ENCODE measurements at regions not wholly inside any gene's neighbourhood (a gene's known extent, or its start where the extent isn't known, plus 50 kb on each side); places are given as distances from the start of the nearest gene placed in this dataset.

- Histone ChIP-seq H3K27ac (ENCODE audit: low read depth, low read length) (no peak overlapping the region), H3K9me3 (ENCODE audit: insufficient read depth, low read depth, low read length) (no peaks in the 10 kb centered on the region), H3K23ac (ENCODE audit: low read length) (no peak overlapping the region), H3K9ac (ENCODE audit: low read length) (no peak overlapping the region), H4K12ac (ENCODE audit: low read depth, low read length) (no peak overlapping the region), H2BK12ac (ENCODE audit: low read length) (no peak overlapping the region), H2AK5ac (ENCODE audit: low read length) (no peak overlapping the region), H3K79me1 (ENCODE audit: low read length) (no peaks in the 10 kb centered on the region), H3K4ac (ENCODE audit: low read depth, low read length) (no peak overlapping the region), H4K91ac (ENCODE audit: low read depth, low read length) (no peak overlapping the region), H2BK5ac (ENCODE audit: low read depth, low read length, poor library complexity) (no peak overlapping the region), H3K4me1 (ENCODE audit: control insufficient read depth in 1 of 2, insufficient read depth in 2 of 2, low read length in 2 of 2) (peaks cover 0 to 2% of the 10 kb centered on the region in 2 experiments), H2AFZ (ENCODE audit: insufficient read depth, low read length, poor library complexity) (peak overlapping the region; percentile 24), H4K8ac (ENCODE audit: low read depth, low read length) (peak overlapping the region; percentile 34), H3K4me3 (ENCODE audit: low read depth, low read length) (no peak overlapping the region), H3K27me3 (ENCODE audit: insufficient read depth, low read length) (no peaks in the 10 kb centered on the region), H3K14ac (ENCODE audit: low read length) (no peak overlapping the region), H3K36me3 (ENCODE audit: control insufficient read depth in 1 of 2, insufficient read depth in 2 of 2, low read length in 2 of 2) (no peaks in the 10 kb centered on the region), H2BK120ac (ENCODE audit: insufficient read depth, low read length, poor library complexity) (no peak overlapping the region), H3K79me2 (ENCODE audit: control insufficient read depth, insufficient read depth, low read length, poor library complexity) (no peaks in the 10 kb centered on the region), H3K4me2 (ENCODE audit: low read length) (no peak overlapping the region), H3K18ac (ENCODE audit: low read length) (no peak overlapping the region)
- DNase-seq, result peak; percentile 30 to 78
- no CpG with 5 or more reads among the region's 2 CpGs for WGBS (ENCODE audit: extremely low coverage, insufficient coverage, insufficient read length)
Observed at GRCh38 chr13:59391696-59392095, 772.0 kb downstream of the DIAPH3 start.

- H3K4me3 ChIP-seq (ENCODE audit: low read depth, low read length), result no peak overlapping the region
- DNase-seq, result no peak
- H3K36me3 ChIP-seq (ENCODE audit: control insufficient read depth in 1 of 2, insufficient read depth in 2 of 2, low read length in 2 of 2), result no peaks in the 10 kb centered on the region
- peaks cover 0 to 2% of the 10 kb centered on the region in 2 experiments for H3K4me1 ChIP-seq (ENCODE audit: control insufficient read depth in 1 of 2, insufficient read depth in 2 of 2, low read length in 2 of 2)
- no peaks in the 10 kb centered on the region for H3K79me1 ChIP-seq (ENCODE audit: low read length)
- no peak overlapping the region for H3K4ac ChIP-seq (ENCODE audit: low read depth, low read length)
- H2BK5ac ChIP-seq (ENCODE audit: low read depth, low read length, poor library complexity), result no peak overlapping the region
- no peaks in the 10 kb centered on the region for H3K27me3 ChIP-seq (ENCODE audit: insufficient read depth, low read length)
- no peak overlapping the region for H3K9ac ChIP-seq (ENCODE audit: low read length)
- no peaks in the 10 kb centered on the region for H3K79me2 ChIP-seq (ENCODE audit: control insufficient read depth, insufficient read depth, low read length, poor library complexity)
- H3K4me2 ChIP-seq (ENCODE audit: low read length), result no peak overlapping the region
- H3K9me3 ChIP-seq (ENCODE audit: insufficient read depth, low read depth, low read length), result no peaks in the 10 kb centered on the region
- no peak overlapping the region for H4K91ac ChIP-seq (ENCODE audit: low read depth, low read length)
- H2AK5ac ChIP-seq (ENCODE audit: low read length), result no peak overlapping the region
- no peak overlapping the region for H3K18ac ChIP-seq (ENCODE audit: low read length)
- H4K12ac ChIP-seq (ENCODE audit: low read depth, low read length), result no peak overlapping the region
- H2BK120ac ChIP-seq (ENCODE audit: insufficient read depth, low read length, poor library complexity), result no peak overlapping the region
- no peak overlapping the region for H3K14ac ChIP-seq (ENCODE audit: low read length)
- no peak overlapping the region for H2BK12ac ChIP-seq (ENCODE audit: low read length)
- no peak overlapping the region for H3K23ac ChIP-seq (ENCODE audit: low read length)
- H3K27ac ChIP-seq (ENCODE audit: low read depth, low read length), result no peak overlapping the region
- no peak overlapping the region for H4K8ac ChIP-seq (ENCODE audit: low read depth, low read length)
- H2AFZ ChIP-seq (ENCODE audit: insufficient read depth, low read length, poor library complexity), result no peak overlapping the region
Observed at GRCh38 chr13:59392328-59392727, 771.4 kb downstream of the DIAPH3 start.

DNA sequence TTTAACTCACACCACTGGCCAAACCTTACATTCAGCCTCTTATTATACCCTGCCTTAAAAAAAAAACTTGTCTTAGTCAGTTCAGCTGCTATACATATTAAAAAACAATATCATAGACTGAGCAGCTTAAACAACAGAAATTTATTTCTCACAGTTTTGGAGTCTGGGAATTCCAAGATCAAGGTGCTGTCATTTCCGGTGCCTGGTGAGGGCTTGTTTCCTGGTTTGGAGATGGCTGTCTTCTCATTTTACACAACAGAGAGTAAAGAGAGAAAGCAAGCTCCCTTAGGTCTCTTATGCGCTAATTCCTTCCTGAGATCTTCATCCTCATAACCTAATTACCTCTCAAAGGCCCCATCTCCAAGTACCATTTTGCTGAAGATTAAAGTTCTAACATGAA is 769.2 kb downstream of the DIAPH3 start:
- Histone ChIP-seq H3K9me3 (ENCODE audit: insufficient read depth, low read depth, low read length) (no peaks in the 10 kb centered on the region), H2AFZ (ENCODE audit: insufficient read depth, low read length, poor library complexity) (no peak overlapping the region), H2BK12ac (ENCODE audit: low read length) (no peak overlapping the region), H3K14ac (ENCODE audit: low read length) (no peak overlapping the region), H2BK120ac (ENCODE audit: insufficient read depth, low read length, poor library complexity) (no peak overlapping the region), H3K18ac (ENCODE audit: low read length) (no peak overlapping the region), H3K4me3 (ENCODE audit: low read depth, low read length) (no peak overlapping the region), H3K4me2 (ENCODE audit: low read length) (no peak overlapping the region), H3K23ac (ENCODE audit: low read length) (no peak overlapping the region), H4K8ac (ENCODE audit: low read depth, low read length) (no peak overlapping the region), H3K79me1 (ENCODE audit: low read length) (no peaks in the 10 kb centered on the region), H3K27me3 (ENCODE audit: insufficient read depth, low read length) (no peaks in the 10 kb centered on the region), H3K79me2 (ENCODE audit: control insufficient read depth, insufficient read depth, low read length, poor library complexity) (no peaks in the 10 kb centered on the region), H3K4ac (ENCODE audit: low read depth, low read length) (no peak overlapping the region), H2BK5ac (ENCODE audit: low read depth, low read length, poor library complexity) (no peak overlapping the region), H3K9ac (ENCODE audit: low read length) (no peak overlapping the region), H4K91ac (ENCODE audit: low read depth, low read length) (no peak overlapping the region), H4K12ac (ENCODE audit: low read depth, low read length) (no peak overlapping the region), H3K36me3 (ENCODE audit: control insufficient read depth in 1 of 2, insufficient read depth in 2 of 2, low read length in 2 of 2) (no peaks in the 10 kb centered on the region), H3K27ac (ENCODE audit: low read depth, low read length) (no peak overlapping the region), H3K4me1 (ENCODE audit: control insufficient read depth in 1 of 2, insufficient read depth in 2 of 2, low read length in 2 of 2) (peaks cover 0 to 2% of the 10 kb centered on the region in 2 experiments), H2AK5ac (ENCODE audit: low read length) (no peak overlapping the region)
- WGBS (ENCODE audit: extremely low coverage, insufficient coverage, insufficient read length), result no CpG with 5 or more reads among the region's 2 CpGs
- no peak for DNase-seq

DNA sequence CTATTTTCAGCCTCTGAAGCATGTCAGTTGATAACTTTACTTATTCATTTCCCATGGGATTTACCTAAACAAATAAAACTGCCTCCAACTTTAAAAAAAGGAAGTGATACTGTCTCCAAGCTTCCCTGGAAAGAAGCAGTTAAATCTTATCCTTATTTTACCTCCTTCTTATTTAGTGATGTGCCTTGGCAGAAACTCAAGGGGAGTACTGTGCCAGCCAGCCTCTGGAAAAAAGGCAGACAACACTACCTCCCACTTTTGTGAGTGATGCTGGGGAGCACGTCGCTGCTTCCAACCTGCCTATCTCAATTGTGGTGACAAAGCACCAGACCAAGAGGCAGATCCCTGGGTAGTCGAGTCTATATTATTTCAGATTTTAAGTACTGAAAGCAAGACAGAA is 765.6 kb downstream of the DIAPH3 start:
- H3K4me2 ChIP-seq (ENCODE audit: low read length), result no peak overlapping the region
- H3K9ac ChIP-seq (ENCODE audit: low read length), result no peak overlapping the region
- no peak overlapping the region for H2BK5ac ChIP-seq (ENCODE audit: low read depth, low read length, poor library complexity)
- no peak overlapping the region for H4K91ac ChIP-seq (ENCODE audit: low read depth, low read length)
- no CpG with 5 or more reads among the region's 3 CpGs for WGBS (ENCODE audit: extremely low coverage, insufficient coverage, insufficient read length)
- H3K4ac ChIP-seq (ENCODE audit: low read depth, low read length), result no peak overlapping the region
- no peak for DNase-seq
- no peaks in the 10 kb centered on the region for H3K79me1 ChIP-seq (ENCODE audit: low read length)
- no peak overlapping the region for H3K23ac ChIP-seq (ENCODE audit: low read length)
- no peak overlapping the region for H3K27ac ChIP-seq (ENCODE audit: low read depth, low read length)
- no peaks in the 10 kb centered on the region for H3K79me2 ChIP-seq (ENCODE audit: control insufficient read depth, insufficient read depth, low read length, poor library complexity)
- no peak overlapping the region for H4K12ac ChIP-seq (ENCODE audit: low read depth, low read length)
- no peak overlapping the region for H2BK12ac ChIP-seq (ENCODE audit: low read length)
- H3K4me1 ChIP-seq (ENCODE audit: control insufficient read depth in 1 of 2, insufficient read depth in 2 of 2, low read length in 2 of 2), result no peaks in the 10 kb centered on the region
- H3K4me3 ChIP-seq (ENCODE audit: low read depth, low read length), result no peak overlapping the region
- no peaks in the 10 kb centered on the region for H3K36me3 ChIP-seq (ENCODE audit: control insufficient read depth in 1 of 2, insufficient read depth in 2 of 2, low read length in 2 of 2)
- no peak overlapping the region for H2BK120ac ChIP-seq (ENCODE audit: insufficient read depth, low read length, poor library complexity)
- H3K27me3 ChIP-seq (ENCODE audit: insufficient read depth, low read length), result no peaks in the 10 kb centered on the region
- no peak overlapping the region for H3K18ac ChIP-seq (ENCODE audit: low read length)
- H2AFZ ChIP-seq (ENCODE audit: insufficient read depth, low read length, poor library complexity), result no peak overlapping the region
- H2AK5ac ChIP-seq (ENCODE audit: low read length), result no peak overlapping the region
- no peaks in the 10 kb centered on the region for H3K9me3 ChIP-seq (ENCODE audit: insufficient read depth, low read depth, low read length)
- no peak overlapping the region for H3K14ac ChIP-seq (ENCODE audit: low read length)
- H4K8ac ChIP-seq (ENCODE audit: low read depth, low read length), result no peak overlapping the region

Data from trophoblast cell (in vitro differentiated cells and primary cell).